T-helper 9 cell (primary cell): ENCODE measurements at regions not wholly inside any gene's neighbourhood (a gene's known extent, or its start where the extent isn't known, plus 50 kb on each side); places are given as distances from the start of the nearest gene placed in this dataset.

Experiments used
- DNase-seq: peaks from one replicate; pipeline ENCODE4 v3.0.0-alpha.2; 2020

GRCh38 chr4:71287305-71287704, 51.5 kb upstream of the SLC4A4 start:
- DNase-seq: no peak

- DNase-seq: no peak
Observed at GRCh38 chr4:71288875-71289274, 49.9 kb upstream of the SLC4A4 start.
